HG03280 (cell line): ENCODE measurements at regions not wholly inside any gene's neighbourhood (a gene's known extent, or its start where the extent isn't known, plus 50 kb on each side); places are given as distances from the start of the nearest gene placed in this dataset.

ENCODE experiments used
- ATAC-seq: cut with Tn5 transposase; IDR thresholded peaks from one replicate; pipeline ENCODE4 v1.9.1; 2021; ENCODE audit warnings: mild to moderate bottlenecking, moderate library complexity; ENCODE audit not compliant: unreplicated experiment

DNA sequence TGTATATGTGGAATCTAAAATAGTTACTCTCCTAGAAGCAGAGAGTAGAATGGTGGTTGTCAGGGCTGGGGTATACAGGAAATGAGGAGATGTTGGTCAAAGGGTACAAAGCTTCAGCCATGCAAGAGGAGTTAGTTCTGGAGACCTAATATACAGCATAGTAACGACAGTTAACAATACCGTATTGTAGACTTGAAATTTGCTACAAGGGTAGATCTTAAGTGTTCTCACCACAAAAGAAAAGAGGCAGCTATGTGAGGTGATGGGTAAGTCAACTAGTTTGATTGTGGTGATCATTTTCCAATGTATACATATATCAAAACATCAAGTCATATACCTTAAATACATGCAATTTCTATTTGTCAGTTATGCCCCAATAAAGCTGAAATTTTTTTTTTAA lies 98.2 kb upstream of the CYP1B1 start:
- no peak for ATAC-seq

DNA sequence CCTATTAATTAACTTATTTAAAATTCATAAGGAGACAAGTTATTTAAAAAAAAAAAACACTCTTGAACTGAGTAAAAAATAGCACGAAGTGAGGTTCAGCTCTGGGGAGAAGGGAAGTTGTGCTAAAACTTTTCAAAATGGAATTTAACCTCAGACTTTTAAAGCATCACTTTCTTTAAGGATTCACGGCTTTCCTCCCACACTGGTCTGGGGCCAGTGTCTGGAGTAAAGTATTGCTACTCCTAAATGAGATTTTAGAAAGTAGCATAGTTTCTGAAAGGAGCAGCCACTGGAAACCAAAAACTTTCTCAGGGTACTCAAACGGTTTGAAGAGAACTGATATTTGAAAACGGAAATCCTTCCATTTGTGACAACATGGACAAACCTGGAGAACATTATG lies 97.7 kb upstream of the CYP1B1 start:
- no peak for ATAC-seq

DNA sequence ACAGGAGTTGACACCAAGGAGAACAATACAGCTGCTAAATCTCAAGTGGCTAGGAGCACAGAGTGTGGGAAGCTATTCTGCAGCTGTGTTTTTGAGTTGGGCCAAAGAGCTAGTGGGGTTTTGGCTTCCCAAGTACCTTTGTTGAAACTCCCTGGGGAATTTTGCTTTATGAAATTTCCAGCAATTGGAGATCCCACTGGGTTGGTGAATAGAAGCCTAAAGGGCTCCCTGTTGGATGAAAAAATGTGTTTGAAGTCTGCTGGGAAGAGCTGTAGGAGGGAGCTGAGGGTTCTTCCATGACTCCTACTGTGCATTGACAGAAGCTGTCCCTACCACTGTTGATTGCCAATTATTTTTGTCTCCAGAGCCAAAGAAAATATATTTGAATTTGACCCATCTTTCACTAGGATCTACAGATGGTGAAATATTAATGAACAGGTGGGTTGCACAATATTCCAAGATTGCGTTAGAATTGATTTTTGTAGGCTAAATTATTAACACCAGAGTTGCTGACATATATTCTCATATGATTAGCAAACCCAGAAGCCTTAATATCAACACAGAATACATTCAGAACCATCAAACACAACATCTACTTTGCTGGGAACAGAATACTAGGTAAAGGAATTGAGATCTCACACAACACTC lies 95.4 kb upstream of the CYP1B1 start:
- ATAC-seq: no peak

DNA sequence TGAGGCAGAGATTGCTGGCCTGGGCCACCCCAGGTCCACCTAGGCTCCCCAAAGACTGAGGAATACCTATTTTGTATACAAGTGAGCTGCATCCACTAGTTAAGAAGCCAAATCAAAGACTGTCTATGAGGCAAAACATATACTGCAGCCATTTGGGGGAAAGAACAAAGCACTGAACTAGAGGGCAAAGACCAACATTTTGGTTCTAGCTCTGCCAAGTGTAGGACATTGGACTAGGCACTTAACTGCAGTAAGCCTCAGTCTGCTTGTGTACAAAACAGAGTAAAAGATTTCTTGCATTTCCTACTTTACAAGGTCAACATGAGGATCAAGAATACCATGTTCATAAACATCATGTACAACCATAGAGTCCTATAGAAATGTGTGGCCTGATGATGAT lies 94.8 kb upstream of the CYP1B1 start:
- no peak for ATAC-seq

DNA sequence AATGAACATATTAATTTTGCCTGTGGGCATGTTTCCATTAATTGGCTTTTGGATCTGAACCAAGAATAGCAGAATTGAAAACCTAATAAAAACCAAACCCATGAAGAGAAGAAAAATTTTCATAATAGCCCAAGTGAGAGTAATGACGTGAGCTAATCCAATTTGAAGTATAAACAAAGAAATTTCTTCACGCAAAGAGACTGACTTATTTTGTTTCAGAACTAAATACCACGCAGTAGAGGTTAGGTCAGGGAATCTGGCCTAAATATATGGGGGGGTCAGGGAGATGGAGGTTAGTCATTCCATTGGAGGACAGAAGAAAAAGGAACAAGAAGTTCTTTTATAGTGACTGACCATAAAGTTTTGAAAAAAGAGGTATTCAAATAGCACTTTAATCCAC lies 94.1 kb upstream of the CYP1B1 start:
- ATAC-seq: no peak

DNA sequence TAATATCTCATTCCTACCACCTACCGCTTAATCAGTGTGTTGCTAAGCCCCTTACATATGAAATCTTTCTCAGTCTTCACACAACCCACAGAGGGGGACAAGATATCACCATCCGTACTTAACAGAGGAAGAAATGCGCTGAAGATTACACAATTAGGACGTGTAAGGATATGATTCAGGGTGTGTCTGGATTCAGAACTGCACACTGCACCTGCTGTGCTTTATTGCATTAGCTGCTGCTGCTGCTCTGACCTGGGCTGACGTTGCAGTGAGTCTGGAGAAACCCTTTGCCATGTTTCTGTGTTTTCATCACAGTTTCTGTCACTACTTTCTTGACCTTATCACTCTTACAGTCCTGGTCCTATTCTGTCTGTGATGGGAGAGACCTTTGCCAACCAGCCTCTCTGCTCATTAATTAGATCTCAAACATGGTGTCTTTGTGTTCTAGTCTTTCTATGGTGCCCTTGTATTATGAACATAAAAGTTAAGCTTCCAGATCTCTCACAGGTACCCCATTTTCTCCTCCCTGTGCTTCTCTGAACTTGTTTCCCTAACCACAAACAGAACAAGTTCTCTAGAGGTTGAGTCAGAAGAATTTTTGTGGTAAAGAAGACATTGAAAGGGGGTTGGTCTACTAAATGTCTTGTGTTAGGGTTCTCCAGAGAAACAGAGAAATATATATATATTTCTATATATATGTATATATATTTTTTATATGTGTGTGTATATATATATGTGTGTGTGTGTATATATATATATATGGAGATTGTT lies 92.9 kb upstream of the CYP1B1 start:
- ATAC-seq: no peak

DNA sequence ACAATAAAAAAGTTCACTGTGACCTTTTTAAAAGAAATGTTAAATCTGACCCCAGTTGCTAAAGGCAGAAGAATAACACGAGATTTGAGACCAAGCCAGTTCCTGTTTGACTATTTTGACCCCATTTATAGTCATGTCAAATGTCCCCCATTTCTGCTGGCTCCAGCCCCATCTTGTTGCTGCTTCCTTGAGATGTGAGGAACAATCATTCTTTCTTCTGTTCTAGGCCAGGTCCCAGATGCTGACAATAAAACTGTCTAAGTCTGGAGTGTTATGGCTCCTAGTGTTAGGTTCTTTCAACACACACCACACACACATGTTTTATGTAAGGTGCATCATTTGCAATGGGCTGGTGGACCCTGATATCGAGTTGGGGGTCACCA lies 92.0 kb upstream of the CYP1B1 start:
- no peak for ATAC-seq

DNA sequence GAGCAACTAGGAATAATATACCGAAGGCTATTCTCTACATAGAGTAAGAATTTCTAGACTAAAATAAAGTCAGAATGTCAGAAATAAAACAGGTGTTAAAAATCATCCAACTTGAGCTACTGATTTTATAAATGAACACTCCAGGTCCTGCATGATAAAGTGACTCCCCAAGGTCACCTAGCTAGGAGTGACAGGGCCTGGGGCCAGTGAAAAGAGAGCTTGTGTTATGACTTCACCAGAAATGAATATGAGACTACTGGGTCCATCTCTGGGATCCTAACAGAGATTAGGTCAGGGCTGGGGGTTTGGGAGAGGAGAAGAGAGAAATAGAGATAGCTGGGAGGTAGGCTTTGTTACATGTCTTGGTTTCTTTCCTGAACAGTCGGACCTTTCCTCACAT lies 89.7 kb upstream of the CYP1B1 start:
- ATAC-seq: no peak

DNA sequence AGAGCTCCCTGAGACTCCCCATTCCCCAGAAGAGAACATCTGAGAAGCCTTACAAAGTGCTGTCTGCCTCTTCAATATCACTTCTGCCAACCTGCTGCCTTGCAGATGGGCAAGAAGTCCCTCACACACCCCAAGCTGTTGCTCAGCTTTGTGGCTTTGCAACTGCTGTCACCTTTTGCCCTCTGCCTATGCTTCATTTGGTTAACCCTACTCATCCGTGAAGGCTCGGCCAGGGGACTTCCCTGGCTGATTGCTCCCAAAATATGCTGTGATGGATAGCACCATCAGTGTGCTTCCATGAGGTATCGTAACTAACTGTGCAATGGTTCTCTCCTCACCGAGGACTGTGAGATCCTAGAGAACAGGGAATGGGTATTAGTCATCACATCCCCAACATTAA lies 88.9 kb upstream of the CYP1B1 start:
- peak; percentile 62 for ATAC-seq

DNA sequence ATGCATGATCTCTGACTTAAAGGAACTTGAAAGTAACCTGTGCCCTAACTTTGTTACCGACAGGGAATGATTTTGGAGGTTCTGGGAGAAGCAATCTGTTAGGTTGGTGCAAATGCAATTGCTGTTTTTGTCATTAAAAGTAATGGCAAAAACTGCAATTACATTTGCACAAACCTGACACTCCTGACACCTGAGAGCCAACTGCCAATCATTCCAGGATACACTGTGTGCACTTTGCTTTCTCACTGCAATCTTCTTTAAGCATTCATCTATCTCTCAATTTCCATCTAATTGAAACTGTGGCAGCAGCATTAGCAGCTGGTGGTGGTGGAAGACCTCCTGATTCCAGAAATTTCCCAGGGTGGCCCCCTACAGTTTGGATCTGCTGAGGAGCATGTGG lies 87.6 kb upstream of the CYP1B1 start:
- ATAC-seq: no peak

DNA sequence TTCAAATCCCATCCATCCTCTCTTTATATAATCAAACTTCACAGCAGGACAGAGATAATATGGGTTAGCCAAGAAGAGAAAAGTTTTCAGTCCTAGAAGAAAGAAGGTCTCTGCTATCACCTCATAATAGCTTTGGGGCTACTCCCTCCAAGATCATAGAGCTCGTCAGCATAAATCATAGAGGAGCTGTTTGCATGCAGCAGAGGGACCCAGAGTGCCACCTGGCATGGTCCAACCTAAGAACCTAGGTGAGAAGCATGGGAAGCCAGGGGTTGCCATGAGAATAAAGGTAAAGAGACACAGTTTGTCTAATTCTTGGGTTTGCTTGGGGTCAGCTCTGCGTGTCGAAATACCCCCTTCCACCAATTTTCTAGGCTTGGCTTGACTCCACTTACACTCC lies 87.1 kb upstream of the CYP1B1 start:
- no peak for ATAC-seq

DNA sequence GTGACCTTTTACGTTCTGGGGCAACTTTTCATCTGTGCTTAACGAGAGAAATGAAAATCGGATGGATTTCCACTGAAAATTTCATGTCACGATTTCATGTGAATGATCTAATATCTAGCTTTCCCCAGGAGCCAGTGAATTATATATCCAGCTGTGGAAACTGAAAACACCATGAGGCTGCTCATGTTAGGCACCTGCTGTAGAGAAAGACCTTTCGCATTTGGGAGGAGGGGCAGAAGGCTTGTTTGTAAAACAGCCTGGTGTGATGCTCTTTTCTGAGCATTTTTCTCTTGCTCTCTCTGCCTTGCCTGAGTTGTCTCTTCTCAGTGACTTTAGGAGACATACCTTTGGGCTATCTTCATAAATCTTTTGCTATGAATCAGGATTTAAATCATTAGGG lies 84.6 kb upstream of the CYP1B1 start:
- ATAC-seq: no peak

DNA sequence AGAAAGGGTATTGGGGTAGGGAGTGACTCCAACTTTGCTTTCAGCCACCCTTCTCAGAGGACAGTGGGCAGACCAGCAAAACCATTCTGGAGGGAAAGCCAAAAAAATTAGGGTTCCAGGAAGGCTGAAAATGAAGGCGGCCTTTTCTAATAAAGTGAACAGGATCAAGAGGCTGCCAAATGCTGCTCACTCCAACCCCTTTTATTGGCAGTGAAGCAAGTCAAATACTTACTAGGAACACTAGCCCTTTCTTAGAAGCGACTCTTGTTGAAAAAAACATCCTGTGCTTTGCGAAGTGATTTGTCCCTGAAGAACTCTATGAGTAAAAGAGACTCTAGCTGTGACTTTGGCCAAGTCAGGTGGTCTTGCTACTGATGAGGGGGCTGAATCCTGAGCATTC lies 83.6 kb upstream of the CYP1B1 start:
- ATAC-seq: no peak

DNA sequence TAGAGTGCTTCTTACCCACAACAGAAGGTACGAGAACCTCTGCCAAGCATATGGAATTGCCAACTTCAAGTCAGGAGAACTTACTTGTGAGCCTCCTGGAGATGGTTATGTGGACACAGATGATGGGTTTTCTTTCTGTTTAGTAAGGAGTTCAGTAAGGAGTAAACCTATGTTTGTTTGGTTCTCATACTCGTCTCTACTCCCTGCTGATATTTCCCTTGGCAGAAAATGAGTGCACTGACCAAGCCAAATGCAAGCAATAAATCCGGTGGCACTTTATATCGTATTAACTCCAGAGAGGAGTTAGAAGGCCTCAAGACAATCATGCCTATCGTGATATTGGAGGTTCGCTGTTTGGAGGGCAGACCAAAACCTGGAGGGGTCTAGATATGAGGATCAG lies 83.2 kb upstream of the CYP1B1 start:
- ATAC-seq: no peak

DNA sequence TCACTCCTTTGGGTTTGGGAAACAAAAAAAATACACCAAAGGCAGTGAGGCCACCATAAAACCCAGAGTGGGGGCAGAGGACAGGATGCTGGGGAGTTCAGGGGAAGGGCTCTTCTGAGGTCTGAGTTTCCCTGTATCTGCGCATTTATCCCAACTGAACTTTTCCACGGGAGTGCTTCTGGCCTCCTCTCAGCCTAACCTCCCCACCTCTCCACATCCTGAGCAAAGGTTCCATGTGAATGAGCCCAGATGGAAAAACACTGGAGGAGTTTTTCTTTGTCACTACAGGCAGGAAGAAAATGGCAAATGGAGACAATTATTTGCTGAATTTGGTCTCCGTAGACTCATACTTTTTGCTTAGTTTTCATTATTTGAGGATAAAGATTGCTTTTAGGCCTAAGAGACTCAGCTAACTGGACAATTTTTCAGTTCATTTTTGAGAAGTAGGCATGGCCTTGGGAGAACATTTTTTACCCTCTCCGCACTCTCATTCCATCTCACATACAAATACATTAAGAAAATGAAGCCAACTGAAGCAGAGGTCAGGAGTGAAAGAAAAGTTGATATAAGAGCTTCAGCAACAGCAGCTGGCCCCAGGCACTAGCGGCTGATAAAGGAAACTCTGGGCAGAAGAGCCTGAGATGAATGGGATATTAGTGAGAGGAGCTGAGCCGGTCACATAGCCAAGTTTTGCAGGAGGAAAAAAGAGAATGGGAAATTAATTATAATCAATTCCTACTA lies 82.6 kb upstream of the CYP1B1 start:
- no peak for ATAC-seq

DNA sequence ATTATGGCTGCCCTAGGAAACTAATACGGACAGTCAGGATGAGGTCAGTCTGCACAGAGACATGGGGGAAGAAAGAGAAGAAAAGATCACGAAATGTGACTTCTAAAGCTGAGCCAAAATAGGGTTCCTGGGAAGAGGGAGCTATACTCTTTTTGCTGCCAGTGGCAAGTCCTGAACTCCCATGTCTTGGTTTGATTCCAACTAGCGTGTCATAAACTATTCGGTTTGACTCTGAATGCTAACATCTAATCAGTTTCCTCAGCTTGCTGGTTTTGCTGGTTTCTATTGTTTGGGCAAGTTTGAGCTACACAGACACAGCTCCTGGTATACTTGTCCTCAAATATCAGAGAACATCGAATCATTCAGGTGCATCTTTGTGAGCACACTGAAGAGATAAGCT lies 80.5 kb upstream of the CYP1B1 start:
- no peak for ATAC-seq

DNA sequence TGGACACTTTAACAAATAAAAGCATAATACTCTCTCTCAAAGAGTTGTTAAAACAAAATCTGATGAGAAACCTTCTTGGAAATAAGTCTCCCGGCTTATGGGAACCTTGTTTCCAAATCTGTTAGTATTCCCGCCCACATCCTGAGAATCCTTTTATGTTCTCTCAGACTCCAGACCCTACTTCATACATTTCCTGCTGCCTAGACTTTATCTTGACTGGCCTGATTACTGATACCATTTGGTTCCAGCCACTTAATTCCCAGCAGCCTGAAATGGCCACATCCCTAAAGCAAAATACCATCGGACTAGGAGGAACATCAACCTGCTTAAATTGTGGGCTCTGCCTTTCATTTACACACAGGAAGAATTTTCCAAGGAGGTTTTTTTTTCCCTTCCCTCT lies 79.1 kb upstream of the CYP1B1 start:
- ATAC-seq: no peak

DNA sequence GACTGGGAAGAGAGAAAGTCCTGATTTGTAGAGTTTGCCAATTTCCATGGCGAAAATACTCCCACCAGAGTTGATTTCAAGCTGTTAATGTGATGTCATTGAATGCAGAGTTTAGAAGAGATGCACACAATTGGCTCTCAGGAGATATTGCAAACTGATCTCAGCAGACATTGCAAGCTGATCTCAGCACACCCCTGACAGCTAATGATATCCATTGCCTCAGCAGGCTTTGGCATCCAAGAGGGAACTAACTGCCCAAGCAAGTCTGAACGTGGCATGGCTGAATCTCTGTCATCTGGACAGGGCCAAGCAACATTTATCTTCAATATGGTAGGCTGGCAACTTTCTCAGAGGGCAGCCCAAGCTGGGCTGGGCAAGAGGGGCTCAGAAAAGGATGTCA lies 78.4 kb upstream of the CYP1B1 start:
- no peak for ATAC-seq

DNA sequence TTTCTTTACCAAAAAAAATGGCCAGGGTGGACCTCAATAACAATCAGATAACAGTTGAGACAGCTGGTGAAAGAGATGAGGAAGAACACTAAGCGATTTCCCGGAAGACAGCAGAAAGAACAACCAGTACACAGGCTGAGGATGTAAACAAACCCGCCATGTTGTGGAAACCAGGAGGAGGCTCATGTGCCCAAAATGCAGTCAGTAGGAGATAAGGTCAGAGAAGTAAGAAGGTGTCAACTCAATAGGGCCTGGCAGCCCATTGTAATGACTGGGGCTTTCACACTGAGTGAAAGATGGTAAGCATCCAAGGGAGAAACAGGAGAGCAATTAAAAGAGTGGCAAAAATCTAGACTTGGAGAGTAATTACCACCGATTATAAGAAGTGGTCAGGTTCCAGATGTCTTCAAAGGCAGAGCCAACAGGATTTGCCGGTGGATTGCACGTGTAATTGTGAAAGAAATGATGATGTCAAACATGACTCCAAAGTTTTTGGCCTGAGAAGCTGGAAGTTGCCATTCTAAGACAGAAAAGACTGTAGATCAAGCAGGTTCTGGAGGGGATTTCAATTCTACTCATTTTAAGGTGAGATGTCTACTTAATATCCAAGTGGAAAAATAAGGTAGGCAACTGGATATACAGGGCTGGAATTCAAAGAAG lies 77.7 kb upstream of the CYP1B1 start:
- no peak for ATAC-seq

DNA sequence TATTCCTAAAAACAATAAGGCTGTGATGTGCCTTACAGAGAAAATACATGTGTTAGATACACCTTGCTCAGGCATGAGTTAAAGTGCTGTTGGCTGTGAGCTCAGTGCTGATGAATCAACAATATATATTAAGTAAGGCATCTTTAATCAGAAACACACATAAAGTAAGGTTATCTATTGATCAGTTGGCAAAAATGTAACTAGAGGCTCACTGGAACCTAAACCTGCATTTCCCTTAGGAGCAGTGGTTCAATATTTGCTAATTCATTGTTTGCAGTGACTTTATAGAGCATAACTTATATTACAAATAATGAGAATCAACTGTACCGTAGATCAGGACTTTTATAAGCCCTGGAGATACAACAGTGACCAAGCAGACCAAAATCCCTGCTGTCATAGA lies 77.0 kb upstream of the CYP1B1 start:
- no peak for ATAC-seq

DNA sequence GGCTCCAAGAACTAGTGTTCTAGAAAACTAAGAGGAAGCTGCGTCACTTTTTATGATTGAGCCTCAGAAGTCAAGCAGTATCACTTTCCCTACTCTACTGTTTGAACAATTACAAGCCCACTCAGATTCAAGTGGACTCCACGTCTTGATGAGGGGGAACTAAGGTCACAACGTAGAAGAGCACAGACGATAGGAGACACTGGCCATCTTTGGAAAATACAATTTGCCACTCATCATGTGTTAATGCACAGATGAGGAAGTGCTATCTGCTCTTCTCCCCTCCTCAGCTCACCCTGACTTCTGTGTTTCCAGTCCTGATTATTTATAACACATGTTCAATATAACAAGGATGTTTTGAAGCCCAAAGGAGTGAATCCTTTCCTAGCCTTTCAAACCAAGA lies 76.1 kb upstream of the CYP1B1 start:
- ATAC-seq: no peak

DNA sequence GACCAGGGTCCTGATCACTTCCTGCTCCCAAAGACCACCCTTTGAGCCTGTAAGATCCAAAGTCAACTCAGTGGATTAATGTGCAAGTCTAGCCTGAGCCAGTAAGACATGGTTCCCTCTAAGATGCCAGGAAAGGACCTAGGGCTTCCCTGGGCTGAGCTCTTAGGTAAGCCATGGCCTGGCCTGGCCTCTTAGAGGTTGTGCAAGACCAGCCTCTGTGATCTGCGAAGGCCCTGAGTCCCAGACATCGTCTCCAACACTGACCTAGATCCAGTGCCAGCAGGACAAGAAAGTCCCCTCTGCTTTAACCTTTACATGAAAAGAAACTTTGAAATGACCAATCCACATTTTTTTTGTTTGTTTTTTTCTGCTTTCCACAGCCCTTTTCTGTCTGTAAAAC lies 73.6 kb upstream of the CYP1B1 start:
- ATAC-seq: no peak
